HG02798 (cell line): ENCODE measurements at regions not wholly inside any gene's neighbourhood (a gene's known extent, or its start where the extent isn't known, plus 50 kb on each side); places are given as distances from the start of the nearest gene placed in this dataset.

Source experiments
- ATAC-seq: cut with Tn5 transposase; IDR thresholded peaks from one replicate; pipeline ENCODE4 v1.9.1; 2021; ENCODE audit warnings: mild to moderate bottlenecking; ENCODE audit not compliant: unreplicated experiment, poor library complexity

GRCh38 chr20:60525397-60525796 lies 567.2 kb downstream of the CDH26 start:
- ATAC-seq: no peak

- no peak for ATAC-seq
Measured at GRCh38 chr20:60527656-60528055, 569.4 kb downstream of the CDH26 start.

- ATAC-seq: no peak
Measured at GRCh38 chr20:60528141-60528540, 569.9 kb downstream of the CDH26 start.

- ATAC-seq: no peak
Measured at GRCh38 chr20:60529149-60529548, 570.9 kb downstream of the CDH26 start.

- no peak for ATAC-seq
Measured at GRCh38 chr20:60535211-60535610, 577.0 kb downstream of the CDH26 start.

- no peak for ATAC-seq
Measured at GRCh38 chr20:60540591-60540990, 582.4 kb downstream of the CDH26 start.

- ATAC-seq: no peak
Measured at GRCh38 chr20:60541991-60542390, 583.8 kb downstream of the CDH26 start.

GRCh38 chr20:60543598-60543997 lies 585.4 kb downstream of the CDH26 start:
- ATAC-seq: no peak

GRCh38 chr20:60553095-60553494 lies 594.9 kb downstream of the CDH26 start:
- no peak for ATAC-seq

- ATAC-seq: no peak
Measured at GRCh38 chr20:60558486-60558885, 600.3 kb downstream of the CDH26 start.

- ATAC-seq: no peak
Measured at GRCh38 chr20:60559462-60559861, 601.2 kb downstream of the CDH26 start.

GRCh38 chr20:60561052-60561451 lies 602.8 kb downstream of the CDH26 start:
- no peak for ATAC-seq

- ATAC-seq: no peak
Measured at GRCh38 chr20:60565083-60565482, 606.9 kb downstream of the CDH26 start.

GRCh38 chr20:60565551-60565950 lies 607.3 kb downstream of the CDH26 start:
- ATAC-seq: no peak

- ATAC-seq: no peak
Measured at GRCh38 chr20:60569116-60569515, 610.9 kb downstream of the CDH26 start.

- ATAC-seq: no peak
Measured at GRCh38 chr20:60570481-60571277, 612.5 kb downstream of the CDH26 start.

- no peak for ATAC-seq
Measured at GRCh38 chr20:60573003-60573680, 614.9 kb downstream of the CDH26 start.

GRCh38 chr20:60576236-60576635 lies 618.0 kb downstream of the CDH26 start:
- ATAC-seq: no peak

GRCh38 chr20:60579941-60580515 lies 621.8 kb downstream of the CDH26 start:
- ATAC-seq: no peak

- ATAC-seq: no peak
Measured at GRCh38 chr20:60581606-60582115, 623.4 kb downstream of the CDH26 start.

- no peak for ATAC-seq
Measured at GRCh38 chr20:60583741-60584140, 625.5 kb downstream of the CDH26 start.
